ENCODE measurements at regions not wholly inside any gene's neighbourhood (a gene's known extent, or its start where the extent isn't known, plus 50 kb on each side); places are given as distances from the start of the nearest gene placed in this dataset.

DNA sequence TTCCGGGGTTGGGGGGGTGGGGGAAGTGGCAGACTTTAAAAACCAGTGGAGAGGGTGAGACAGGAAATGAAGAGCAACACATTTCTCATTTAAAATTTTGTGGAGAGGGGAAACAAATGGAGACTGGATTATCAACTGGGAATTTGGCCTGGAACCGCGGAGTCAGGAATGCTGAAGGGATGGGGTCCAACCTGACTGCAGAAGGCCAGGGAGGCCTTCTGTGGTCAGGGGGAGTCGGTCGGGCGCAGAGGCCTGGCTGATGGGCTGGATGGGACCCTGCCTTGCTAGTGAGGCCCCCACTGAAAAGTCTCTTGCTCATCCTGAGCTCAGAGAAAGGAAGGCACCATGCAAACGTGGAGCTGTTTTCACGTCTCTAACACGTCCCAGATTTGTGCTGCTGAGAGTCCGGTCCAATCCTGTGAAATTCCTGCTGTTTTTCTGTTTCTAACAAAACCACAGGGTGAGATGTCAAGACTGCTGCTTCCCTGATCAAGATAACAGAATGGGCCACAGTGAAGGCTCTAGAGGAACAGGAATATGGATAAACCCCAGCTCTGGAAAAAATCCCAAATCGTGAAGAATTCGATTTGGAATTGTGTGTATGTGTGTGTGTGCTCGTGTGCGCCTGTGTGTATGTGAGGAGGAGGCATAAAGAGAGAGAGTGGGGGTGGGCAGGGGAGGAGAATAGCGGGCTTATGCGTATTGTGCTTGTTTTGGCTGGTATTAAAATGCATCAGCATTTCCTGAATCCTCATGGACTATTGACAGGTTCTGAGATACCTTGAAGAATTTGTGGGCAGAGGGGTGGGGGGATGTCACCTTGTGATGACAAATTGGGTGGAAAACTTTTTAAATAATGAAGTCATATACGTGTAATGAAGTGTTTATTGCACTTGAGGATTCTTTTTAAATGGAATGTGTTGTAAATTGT is 117.4 kb downstream of the NGF start:
- intact Hi-C loops (cut with DNase I) = no loop called here
- no peak overlapping the region for H3K27ac ChIP-seq
- H3K4me3 ChIP-seq = no peak overlapping the region
- H3K36me3 ChIP-seq (replicated peaks in 1 of 2) = no peaks in the 10 kb centered on the region
- H3K4me1 ChIP-seq (replicated peaks in 1 of 2) = no peaks in the 10 kb centered on the region
- WGBS, 4 donors = 67 to 76% (median 72%) methylated on average over 17 of the region's 17 CpGs
- no peak for DNase-seq
- TF ChIP-seq, protein P1, sequence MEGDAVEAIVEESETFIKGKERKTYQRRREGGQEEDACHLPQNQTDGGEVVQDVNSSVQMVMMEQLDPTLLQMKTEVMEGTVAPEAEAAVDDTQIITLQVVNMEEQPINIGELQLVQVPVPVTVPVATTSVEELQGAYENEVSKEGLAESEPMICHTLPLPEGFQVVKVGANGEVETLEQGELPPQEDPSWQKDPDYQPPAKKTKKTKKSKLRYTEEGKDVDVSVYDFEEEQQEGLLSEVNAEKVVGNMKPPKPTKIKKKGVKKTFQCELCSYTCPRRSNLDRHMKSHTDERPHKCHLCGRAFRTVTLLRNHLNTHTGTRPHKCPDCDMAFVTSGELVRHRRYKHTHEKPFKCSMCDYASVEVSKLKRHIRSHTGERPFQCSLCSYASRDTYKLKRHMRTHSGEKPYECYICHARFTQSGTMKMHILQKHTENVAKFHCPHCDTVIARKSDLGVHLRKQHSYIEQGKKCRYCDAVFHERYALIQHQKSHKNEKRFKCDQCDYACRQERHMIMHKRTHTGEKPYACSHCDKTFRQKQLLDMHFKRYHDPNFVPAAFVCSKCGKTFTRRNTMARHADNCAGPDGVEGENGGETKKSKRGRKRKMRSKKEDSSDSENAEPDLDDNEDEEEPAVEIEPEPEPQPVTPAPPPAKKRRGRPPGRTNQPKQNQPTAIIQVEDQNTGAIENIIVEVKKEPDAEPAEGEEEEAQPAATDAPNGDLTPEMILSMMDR (IDR thresholded peaks at IDR 0.05) = no peak
- TF ChIP-seq POLR2A (IDR thresholded peaks at IDR 0.05) = no peak
- H3K9me3 ChIP-seq (replicated peaks in 1 of 3) = no peaks in the 10 kb centered on the region
- peaks cover 4% of the 10 kb centered on the region for H3K27me3 ChIP-seq

GRCh38 chr1:115219927-115220326 is 118.1 kb downstream of the NGF start:
- Histone ChIP-seq H3K27ac (no peak overlapping the region), H3K36me3 (replicated peaks in 1 of 2) (no peaks in the 10 kb centered on the region), H3K4me3 (no peak overlapping the region), H3K27me3 (peaks cover 3% of the 10 kb centered on the region), H3K4me1 (replicated peaks in 1 of 2) (no peaks in the 10 kb centered on the region), H3K9me3 (replicated peaks in 1 of 3) (no peaks in the 10 kb centered on the region)
- no peak for TF ChIP-seq POLR2A (IDR thresholded peaks at IDR 0.05)
- TF ChIP-seq, protein P1 (IDR thresholded peaks at IDR 0.05) = no peak
- DNase-seq = no peak
- intact Hi-C loops (cut with DNase I) = no loop called here
- WGBS, 4 donors = 72 to 80% (median 74%) methylated on average over 6 of the region's 6 CpGs

DNA sequence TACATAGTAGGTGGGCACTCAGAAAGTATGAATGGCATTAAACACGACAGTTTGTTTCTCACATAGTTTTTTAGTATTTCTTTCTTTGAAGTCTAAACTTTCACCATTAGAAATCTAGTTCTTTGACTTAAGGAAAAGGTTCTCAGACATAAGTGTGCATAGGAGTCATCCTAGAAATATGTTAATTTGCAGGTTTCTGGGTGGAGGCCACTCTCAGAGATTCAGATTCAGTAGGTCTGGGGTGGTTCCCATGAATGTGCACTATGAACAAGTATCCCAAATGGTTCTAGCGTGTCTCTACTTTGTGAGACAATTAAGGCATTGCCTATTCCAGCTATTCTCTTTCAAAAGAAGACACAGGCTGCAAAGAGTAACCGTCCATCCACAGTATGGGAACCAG is 119.3 kb downstream of the NGF start:
- no peak overlapping the region for H3K27ac ChIP-seq
- intact Hi-C loops (cut with DNase I) = no loop called here

GRCh38 chr1:115218034-115218405 is 120.0 kb downstream of the NGF start:
- intact Hi-C loops (cut with DNase I) = no loop called here
- TF ChIP-seq, protein P1 (IDR thresholded peaks at IDR 0.05) = no peak
- TF ChIP-seq POLR2A (IDR thresholded peaks at IDR 0.05) = no peak
- H3K9me3 ChIP-seq (replicated peaks in 1 of 3) = no peaks in the 10 kb centered on the region
- H3K4me1 ChIP-seq (replicated peaks in 1 of 2) = no peaks in the 10 kb centered on the region
- WGBS, 4 donors = 53 to 58% (median 54%) methylated on average over 6 of the region's 6 CpGs
- H3K27ac ChIP-seq = no peak overlapping the region
- no peaks in the 10 kb centered on the region for H3K27me3 ChIP-seq
- H3K4me3 ChIP-seq = no peak overlapping the region
- H3K36me3 ChIP-seq (replicated peaks in 1 of 2) = no peaks in the 10 kb centered on the region
- no peak for DNase-seq

More for the DNA sequence above, 119.3 kb downstream of the NGF start:
- Histone ChIP-seq H3K27me3 (no peaks in the 10 kb centered on the region), H3K36me3 (replicated peaks in 1 of 2) (no peaks in the 10 kb centered on the region), H3K9me3 (replicated peaks in 1 of 3) (no peaks in the 10 kb centered on the region), H3K4me3 (no peak overlapping the region), H3K4me1 (replicated peaks in 1 of 2) (no peaks in the 10 kb centered on the region)
- DNase-seq = no peak
- TF ChIP-seq POLR2A (IDR thresholded peaks at IDR 0.05) = no peak
- TF ChIP-seq, protein P1 (IDR thresholded peaks at IDR 0.05) = no peak
- WGBS, 4 donors = 74 to 93% (median 80%) methylated on average over 3 of the region's 3 CpGs

Data from adrenal gland (tissue), 9 donors.